ENCODE measurements at regions not wholly inside any gene's neighbourhood (a gene's known extent, or its start where the extent isn't known, plus 50 kb on each side); places are given as distances from the start of the nearest gene placed in this dataset.

- H3K4me3 Mint-ChIP-seq = no peak overlapping the region
- no peak overlapping the region for H3K27ac Mint-ChIP-seq
- no peaks in the 10 kb centered on the region for H3K9me3 Mint-ChIP-seq
- no peaks in the 10 kb centered on the region for H3K36me3 Mint-ChIP-seq
- no peak for TF ChIP-seq CTCF (IDR thresholded peaks at IDR 0.05; ENCODE audit: unreplicated experiment)
- no peaks in the 10 kb centered on the region for H3K4me1 Mint-ChIP-seq
- peaks cover 9% of the 10 kb centered on the region for H3K27me3 Mint-ChIP-seq (ENCODE audit: low read depth)
- no peak for DNase-seq (ENCODE audit: low spot score in 2 of 2, unreplicated experiment in 2 of 2)
These were observed 233.9 kb downstream of the ERMARD start for GRCh38 chr6:169985121-169986015.

- TF ChIP-seq CTCF (IDR thresholded peaks at IDR 0.05; ENCODE audit: unreplicated experiment) = no peak
- Mint-ChIP-seq H3K9me3 (no peaks in the 10 kb centered on the region), H3K4me3 (no peak overlapping the region), H3K27me3 (ENCODE audit: low read depth) (peaks cover 12% of the 10 kb centered on the region), H3K4me1 (no peaks in the 10 kb centered on the region), H3K36me3 (no peaks in the 10 kb centered on the region), H3K27ac (no peak overlapping the region)
- no peak for DNase-seq (ENCODE audit: low spot score in 2 of 2, unreplicated experiment in 2 of 2)
These were observed 233.0 kb downstream of the ERMARD start for GRCh38 chr6:169984181-169985120.

GRCh38 chr6:169983651-169984050, 232.2 kb downstream of the ERMARD start:
- no peaks in the 10 kb centered on the region for H3K9me3 Mint-ChIP-seq
- no peak for DNase-seq (ENCODE audit: low spot score in 2 of 2, unreplicated experiment in 2 of 2)
- no peak overlapping the region for H3K27ac Mint-ChIP-seq
- TF ChIP-seq CTCF (IDR thresholded peaks at IDR 0.05; ENCODE audit: unreplicated experiment) = no peak
- peaks cover 15% of the 10 kb centered on the region for H3K27me3 Mint-ChIP-seq (ENCODE audit: low read depth)
- no peaks in the 10 kb centered on the region for H3K4me1 Mint-ChIP-seq
- no peak overlapping the region for H3K4me3 Mint-ChIP-seq
- H3K36me3 Mint-ChIP-seq = no peaks in the 10 kb centered on the region

GRCh38 chr6:169982461-169983386, 231.3 kb downstream of the ERMARD start:
- Mint-ChIP-seq H3K9me3 (no peaks in the 10 kb centered on the region), H3K4me1 (no peaks in the 10 kb centered on the region), H3K36me3 (no peaks in the 10 kb centered on the region), H3K4me3 (no peak overlapping the region), H3K27me3 (ENCODE audit: low read depth) (peaks cover 15% of the 10 kb centered on the region), H3K27ac (no peak overlapping the region)
- TF ChIP-seq CTCF (IDR thresholded peaks at IDR 0.05; ENCODE audit: unreplicated experiment) = no peak
- DNase-seq (ENCODE audit: low spot score in 2 of 2, unreplicated experiment in 2 of 2) = no peak

GRCh38 chr6:169981969-169982368, 230.5 kb downstream of the ERMARD start:
- Mint-ChIP-seq H3K36me3 (no peaks in the 10 kb centered on the region), H3K9me3 (no peaks in the 10 kb centered on the region), H3K4me1 (no peaks in the 10 kb centered on the region), H3K27me3 (ENCODE audit: low read depth) (peaks cover 21% of the 10 kb centered on the region), H3K27ac (no peak overlapping the region), H3K4me3 (no peak overlapping the region)
- TF ChIP-seq CTCF (IDR thresholded peaks at IDR 0.05; ENCODE audit: unreplicated experiment) = no peak
- DNase-seq (ENCODE audit: low spot score in 2 of 2, unreplicated experiment in 2 of 2) = no peak
